Medulla oblongata (tissue), 1 donor: ENCODE measurements at regions not wholly inside any gene's neighbourhood (a gene's known extent, or its start where the extent isn't known, plus 50 kb on each side); places are given as distances from the start of the nearest gene placed in this dataset.
"Not testable (repeated sequence)": the region's sequence is repeated elsewhere in the genome, so short reads cannot be mapped to it uniquely, and the experiment has no call there.

Experiments
- DNase-seq: peaks from one replicate; pipeline ENCODE4 v3.0.0-alpha.2; 2015; ENCODE audit errors: extremely low spot score

GRCh38 chr6:77324866-77325265, 138.4 kb downstream of the HTR1B start:
- DNase-seq: no peak

GRCh38 chr6:77322604-77323003, 140.7 kb downstream of the HTR1B start:
- no peak for DNase-seq

- no peak for DNase-seq
These were observed 145.0 kb downstream of the HTR1B start for GRCh38 chr6:77318256-77318655.

GRCh38 chr6:77313595-77313994, 149.7 kb downstream of the HTR1B start:
- DNase-seq: no peak

GRCh38 chr6:77299931-77300330, 163.4 kb downstream of the HTR1B start:
- no peak for DNase-seq

GRCh38 chr6:77298283-77298682, 165.0 kb downstream of the HTR1B start:
- no peak for DNase-seq

GRCh38 chr6:77292564-77293546, 170.4 kb downstream of the HTR1B start:
- no peak for DNase-seq

GRCh38 chr6:77290798-77291197, 172.5 kb downstream of the HTR1B start:
- no peak for DNase-seq

GRCh38 chr6:77286541-77286940, 176.8 kb downstream of the HTR1B start:
- no peak for DNase-seq

GRCh38 chr6:77273929-77274328, 189.4 kb downstream of the HTR1B start:
- no peak for DNase-seq

GRCh38 chr6:77264970-77265369, 198.3 kb downstream of the HTR1B start:
- no peak for DNase-seq

- no peak for DNase-seq
These were observed 200.3 kb downstream of the HTR1B start for GRCh38 chr6:77263003-77263402.

- not testable (repeated sequence) for DNase-seq
These were observed 211.5 kb downstream of the HTR1B start for GRCh38 chr6:77251801-77252200.

GRCh38 chr6:77249560-77249959, 213.7 kb downstream of the HTR1B start:
- no peak for DNase-seq

GRCh38 chr6:77245026-77245425, 218.3 kb downstream of the HTR1B start:
- no peak for DNase-seq

GRCh38 chr6:77231438-77232305, 231.6 kb downstream of the HTR1B start:
- DNase-seq: no peak

GRCh38 chr6:77228279-77228678, 235.0 kb downstream of the HTR1B start:
- DNase-seq: no peak

- no peak for DNase-seq
These were observed 245.4 kb downstream of the HTR1B start for GRCh38 chr6:77217896-77218295.

GRCh38 chr6:77205936-77206335, 257.4 kb downstream of the HTR1B start:
- no peak for DNase-seq

GRCh38 chr6:77204555-77204954, 258.7 kb downstream of the HTR1B start:
- no peak for DNase-seq

- no peak for DNase-seq
These were observed 279.8 kb downstream of the HTR1B start for GRCh38 chr6:77183447-77183846.

- DNase-seq: no peak
These were observed 281.5 kb downstream of the HTR1B start for GRCh38 chr6:77181749-77182148.

- DNase-seq: no peak
These were observed 283.0 kb downstream of the HTR1B start for GRCh38 chr6:77180326-77180725.
